NCI-H345 (cell line): ENCODE measurements at regions not wholly inside any gene's neighbourhood (a gene's known extent, or its start where the extent isn't known, plus 50 kb on each side); places are given as distances from the start of the nearest gene placed in this dataset.
A peak's percentile ranks its signal among the peaks of the same experiment; 100 is the strongest.

Experiments
- DNase-seq: peaks from one replicate; lab custom pipeline; 2025; lab: John Stamatoyannopoulos, UW

DNA sequence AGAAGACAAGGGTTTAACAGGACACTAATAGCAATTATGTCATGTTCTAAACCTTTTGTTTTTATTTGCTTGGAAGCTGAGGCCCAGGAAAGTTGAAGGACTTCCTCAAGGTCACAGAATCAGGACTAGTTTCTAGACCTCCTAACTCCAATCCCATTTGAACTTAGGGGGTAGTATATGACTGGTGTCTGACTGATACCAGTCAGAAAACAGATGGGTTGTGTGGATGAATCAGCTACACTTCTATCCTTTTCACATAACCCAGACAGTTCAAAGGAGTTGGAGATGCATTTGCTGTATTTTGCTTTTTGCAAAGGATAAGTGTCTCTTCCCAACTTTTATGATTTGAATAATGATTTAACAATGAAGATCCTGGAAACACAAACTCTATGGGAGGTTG is 322.5 kb downstream of the HLX start:
- DNase-seq: no peak

DNA sequence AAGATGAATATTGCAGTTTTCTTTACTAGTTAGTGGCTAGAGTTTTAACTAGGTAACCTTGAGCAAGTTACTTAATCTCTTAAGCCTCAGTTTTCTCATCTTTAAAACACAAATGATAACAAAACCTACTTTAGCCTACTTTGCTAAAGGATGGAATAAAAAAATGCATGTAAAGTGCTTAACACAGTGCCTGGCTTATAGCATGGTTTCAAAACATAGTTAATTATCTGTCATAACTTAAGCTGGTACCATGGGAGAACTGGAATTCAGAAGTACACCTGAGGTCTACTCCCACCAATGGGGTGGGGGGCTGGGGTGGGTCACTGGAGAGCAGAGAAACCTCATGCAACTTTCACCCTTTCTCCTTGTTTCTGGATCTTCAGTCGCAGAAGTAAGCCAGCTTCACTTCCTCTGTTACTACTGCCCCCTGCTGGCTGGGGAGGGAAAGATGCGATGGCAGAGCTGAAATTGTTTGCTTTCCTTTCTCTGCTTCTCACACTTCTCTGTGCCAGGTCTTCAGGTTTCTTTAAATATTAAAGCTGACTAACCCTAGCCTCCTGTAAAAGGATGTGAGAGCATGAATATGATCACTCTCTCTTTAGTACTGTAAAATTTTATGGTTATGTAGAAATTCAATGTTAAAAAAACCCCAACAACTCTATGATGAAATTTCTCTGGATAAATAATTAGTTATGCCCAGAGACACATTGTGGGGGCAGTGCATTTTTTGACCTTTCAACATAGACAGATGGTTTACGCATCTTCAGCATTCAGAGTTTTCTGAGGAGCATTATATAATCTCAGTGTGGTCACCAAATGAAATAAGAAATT is 324.2 kb downstream of the HLX start:
- peak; percentile 68 for DNase-seq

DNA sequence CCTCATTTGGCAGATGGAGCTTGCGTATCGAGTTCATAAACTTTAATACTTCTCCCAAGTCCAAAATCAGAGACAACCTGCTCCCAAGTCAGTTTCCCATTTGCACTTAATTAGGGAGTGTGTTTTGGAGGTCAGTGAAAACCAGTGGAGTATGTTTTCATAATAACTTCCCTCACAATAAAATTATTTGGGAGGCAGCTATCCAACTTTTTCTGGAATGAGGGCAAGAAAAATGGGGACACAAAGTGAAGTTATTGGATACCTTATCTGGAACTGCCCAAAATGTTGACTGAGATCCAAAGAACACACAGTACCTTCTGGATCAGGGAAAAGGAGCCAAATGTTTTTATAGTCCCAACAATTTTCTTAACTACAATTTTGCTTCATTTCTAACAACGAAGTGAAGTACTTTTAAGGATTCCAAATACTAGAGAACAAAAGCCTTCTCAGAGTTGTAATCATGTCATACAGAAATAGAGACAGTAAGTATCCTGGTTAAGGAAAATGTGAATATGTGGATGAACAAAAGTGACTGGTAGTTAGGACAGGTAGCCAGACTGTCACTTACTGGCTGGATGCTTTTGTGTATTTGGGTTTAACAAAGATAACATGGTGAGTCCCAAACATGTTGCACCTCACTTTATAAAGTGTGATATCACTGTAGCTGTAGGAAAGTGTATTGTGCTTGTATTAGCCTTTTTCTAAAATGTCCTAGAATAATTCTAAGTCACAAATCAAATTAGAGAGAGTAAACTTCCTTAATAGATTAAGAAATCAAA is 325.0 kb downstream of the HLX start:
- DNase-seq: no peak

DNA sequence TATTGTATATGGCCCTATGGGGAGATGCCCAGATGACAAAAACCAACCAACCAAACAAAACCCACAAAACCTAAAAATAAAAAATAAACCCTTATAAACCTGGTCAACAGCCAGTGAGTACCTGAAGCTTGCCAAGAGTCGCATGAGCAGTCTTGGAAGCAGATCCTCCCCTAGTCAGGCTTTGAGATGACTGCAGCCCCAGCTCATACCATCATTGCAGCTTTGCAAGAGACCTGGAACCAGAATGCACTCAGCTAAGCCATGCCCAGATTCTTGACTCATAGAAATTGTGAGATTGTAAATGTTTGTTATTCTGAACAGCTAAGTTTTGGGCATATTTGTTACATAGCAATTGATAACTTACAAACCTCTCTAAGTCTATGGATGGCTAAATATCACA is 326.8 kb downstream of the HLX start:
- no peak for DNase-seq

DNA sequence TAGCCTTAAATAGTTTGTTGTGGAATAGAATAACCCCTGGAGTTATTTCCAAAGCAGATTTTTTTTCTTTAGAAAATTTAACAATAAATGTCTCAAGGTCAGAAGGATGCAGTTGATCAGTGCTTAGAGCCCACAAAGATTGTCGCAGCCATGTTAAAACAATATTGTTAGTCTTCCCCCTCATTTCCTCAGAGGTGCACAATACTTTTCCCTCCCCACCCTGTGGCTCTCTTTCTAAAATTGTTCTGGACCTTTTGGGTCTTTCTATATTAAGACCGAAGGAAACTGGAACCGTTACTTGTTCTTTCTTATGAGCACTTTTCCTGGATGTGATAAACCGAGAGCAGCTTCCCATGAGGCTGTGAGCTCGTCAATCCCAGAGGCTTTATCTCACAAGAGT is 333.7 kb downstream of the HLX start:
- DNase-seq: no peak

DNA sequence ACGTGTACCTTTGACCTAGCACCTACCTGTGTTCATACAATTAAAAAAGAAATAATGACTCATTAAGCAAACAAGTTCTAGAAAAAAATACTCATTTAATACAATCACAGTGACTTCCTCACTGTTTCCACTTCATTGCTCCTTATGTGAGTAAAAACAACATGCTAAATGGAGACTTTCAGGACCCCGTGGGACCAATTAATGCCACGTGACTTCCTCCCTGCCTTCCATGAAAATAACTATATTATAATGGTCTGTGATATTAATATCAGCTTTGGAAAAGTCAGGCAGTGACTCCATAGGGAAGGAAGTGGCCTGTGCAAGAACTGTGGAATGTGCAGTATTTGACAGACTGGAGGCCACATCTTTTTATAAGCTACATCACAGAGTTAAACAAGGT is 337.8 kb downstream of the HLX start:
- DNase-seq: no peak

DNA sequence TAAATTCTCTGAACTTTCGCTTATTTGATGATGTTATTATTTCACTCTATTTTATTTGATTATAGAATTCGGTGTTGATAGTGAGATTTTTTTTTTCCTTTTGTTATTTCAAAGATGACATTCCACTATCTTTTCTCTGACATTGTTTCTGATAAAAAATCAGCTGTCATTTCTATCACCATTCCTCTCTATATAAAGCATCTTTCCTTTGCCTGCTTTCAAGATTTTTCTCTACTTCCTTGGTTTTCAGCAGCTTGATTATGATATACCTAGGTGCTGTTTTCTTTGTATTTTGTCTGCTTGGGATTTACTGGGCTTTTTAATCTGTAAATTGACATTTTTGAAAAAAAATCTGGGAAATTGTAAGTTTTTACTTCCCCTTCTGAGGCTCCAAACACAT is 344.0 kb downstream of the HLX start:
- DNase-seq: no peak

DNA sequence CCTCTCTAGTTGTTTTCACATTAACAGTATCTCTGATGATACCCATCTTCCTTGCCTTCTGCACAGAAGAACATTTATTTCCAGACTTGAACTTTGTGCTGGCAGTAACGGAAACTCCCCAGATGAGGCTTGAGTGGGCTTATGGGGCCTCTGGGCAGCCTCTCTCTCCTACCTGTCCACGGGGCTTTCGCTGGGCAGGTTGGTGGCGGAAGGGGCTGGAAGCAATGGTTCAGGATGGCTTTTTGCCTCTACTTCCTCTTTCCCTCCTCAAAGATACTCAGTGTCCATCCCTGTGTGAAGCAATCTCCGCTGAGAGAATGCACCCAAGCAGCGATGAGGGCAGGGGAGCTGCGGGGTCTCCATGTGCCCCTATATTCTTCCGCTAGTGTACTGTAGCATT is 348.2 kb downstream of the HLX start:
- no peak for DNase-seq

DNA sequence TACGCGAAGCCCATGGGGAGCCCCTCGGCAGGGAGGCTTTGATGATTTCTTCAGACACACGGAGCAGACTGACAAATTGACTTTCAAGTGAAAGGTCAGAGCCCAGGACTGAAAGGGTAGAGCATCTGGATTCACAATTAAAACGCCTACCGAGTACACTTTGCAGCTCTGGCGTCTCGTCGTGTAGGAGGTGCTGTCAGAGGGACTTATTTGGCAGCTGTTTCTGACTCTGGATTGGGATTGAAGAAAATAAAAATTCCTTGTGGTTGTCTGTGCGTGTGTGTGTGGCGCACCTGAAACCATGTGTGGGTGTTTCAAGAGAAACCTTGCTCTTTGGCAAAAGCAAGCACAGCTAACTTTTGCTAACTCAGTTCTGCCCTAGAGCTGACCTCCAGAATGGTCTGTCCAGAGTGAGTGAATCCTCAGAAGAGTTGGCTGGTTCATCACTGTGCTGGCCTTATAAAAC is 348.7 kb downstream of the HLX start:
- peak; percentile 17 for DNase-seq

DNA sequence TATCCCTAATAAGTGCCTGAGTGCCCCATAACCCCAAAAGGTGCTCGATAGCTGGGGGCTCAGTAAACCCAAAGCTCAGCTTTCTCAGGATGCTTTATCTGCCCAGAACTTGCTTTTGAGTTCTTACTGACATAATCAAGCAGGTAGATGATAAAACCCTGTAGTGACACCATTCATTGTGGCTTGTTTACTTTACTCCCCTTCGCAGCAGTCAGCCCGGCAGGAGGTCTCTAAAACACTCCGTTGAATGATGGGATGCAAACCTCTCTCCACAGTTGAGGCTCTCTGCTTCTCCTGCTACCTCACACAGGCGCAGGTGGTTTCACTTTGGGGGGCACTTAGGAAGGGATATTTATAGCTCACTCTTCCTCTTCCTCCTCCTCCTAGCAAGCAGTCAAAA is 349.4 kb downstream of the HLX start:
- peak; percentile 94 for DNase-seq

DNA sequence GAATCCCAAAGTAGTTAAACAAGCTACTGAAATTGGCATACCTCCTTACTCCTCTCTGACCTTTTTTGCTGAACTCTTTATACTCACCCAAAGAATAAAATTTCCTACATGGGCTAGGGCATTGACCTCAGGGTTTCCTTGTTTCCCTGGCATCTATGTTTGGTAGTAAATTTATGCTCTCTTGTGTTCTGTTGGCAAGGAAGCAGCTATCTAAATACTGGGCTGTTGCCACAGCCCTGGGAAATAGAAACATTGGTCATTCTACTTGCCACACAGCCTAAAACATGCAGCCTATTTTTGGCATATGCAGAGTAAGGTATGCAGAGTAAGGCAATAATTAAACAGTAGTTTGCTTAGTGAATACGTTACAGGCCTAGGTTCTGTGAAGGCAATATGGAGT is 351.4 kb downstream of the HLX start:
- peak; percentile 43 for DNase-seq

DNA sequence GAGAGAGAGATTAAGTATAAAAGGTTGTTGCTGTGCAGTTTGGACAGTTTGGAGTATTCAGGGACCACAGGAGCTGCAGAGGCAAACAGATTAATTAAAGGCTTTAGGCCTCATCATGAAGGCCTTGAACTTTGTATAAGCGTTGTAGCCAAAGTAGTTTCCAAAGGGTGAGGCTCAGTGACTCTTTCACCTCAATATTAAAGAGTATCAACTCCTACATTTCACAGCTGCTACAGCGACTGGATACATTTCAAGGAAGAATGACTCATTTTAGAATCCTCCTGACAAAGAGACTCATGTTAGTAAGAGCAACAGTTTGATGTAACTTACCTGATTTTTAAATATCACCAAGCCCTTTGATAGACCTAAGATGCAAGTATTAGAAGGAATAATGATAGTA is 355.5 kb downstream of the HLX start:
- DNase-seq: no peak

DNA sequence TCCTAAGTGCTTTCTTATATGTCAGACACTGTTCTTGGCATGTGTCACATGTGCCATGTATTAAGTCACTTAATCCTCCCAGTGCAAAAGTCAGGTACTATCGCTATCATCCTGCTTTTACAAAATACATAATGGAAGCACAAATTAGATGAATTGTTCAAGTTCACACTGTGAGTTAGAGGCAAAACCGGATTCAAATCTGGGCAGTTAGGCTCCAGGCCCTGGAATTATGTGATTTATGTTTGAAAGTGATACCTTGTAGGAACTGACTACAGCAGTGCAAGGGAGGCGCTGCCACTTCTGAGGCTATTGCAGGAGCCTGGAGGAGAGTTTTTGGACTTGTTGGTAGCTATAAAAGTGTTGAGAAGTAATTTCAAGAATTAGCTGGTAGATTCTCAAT is 358.3 kb downstream of the HLX start:
- DNase-seq: no peak

DNA sequence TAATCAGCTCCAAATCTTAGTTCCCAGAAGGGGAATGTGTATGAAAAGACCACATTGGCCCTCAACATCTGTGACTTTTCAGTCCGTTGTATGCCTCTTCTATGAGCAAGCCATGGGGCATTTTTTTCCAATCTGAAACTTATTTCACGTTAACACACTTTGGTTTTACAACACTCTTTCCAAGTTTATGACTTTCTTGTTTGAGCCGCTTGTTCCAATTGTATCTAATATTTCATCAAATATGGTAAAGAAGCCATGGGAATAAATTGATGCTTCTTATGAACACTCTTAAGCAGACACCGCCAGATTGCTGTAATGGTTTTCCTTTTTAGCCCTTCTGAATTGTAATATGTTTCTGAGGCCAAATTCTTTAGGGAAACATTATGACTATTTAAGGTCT is 359.9 kb downstream of the HLX start:
- no peak for DNase-seq

DNA sequence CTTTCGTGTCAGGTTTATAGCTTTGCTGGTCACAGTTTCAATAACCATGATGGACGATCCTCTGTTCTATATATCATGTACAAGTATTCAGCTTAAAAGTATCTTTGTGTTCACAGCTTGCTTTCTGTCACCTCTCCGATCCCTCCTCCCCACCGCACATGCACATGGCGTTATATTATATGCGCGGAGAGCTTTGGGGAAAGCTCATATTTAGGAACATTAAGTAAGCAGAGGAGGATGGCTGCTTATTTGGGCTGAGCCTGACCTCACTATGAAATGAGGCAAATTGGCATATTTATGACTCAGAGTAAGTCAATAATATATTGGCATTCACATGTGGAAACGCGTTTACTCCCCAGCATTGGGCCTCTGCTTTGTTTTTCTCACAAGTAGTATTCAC is 360.5 kb downstream of the HLX start:
- no peak for DNase-seq

DNA sequence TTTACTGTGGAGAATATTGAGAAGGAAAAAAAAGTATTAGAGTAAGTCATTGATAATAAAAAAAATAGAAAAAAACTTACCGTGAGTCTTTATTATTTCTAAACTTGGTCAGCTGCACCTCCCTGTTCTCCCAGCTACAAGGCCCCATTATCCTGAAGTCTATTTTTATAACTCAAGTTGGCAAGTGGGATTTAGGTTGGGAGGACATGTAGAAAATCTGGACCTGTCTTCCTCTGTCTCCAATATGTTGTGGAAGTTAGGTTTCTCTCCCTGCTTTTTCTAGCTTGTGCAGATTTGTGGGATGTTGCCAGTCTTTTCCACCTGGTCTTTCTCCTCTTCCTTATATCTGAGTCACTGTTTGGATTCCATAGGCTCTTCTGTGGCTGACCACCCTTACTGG is 361.4 kb downstream of the HLX start:
- DNase-seq: no peak

DNA sequence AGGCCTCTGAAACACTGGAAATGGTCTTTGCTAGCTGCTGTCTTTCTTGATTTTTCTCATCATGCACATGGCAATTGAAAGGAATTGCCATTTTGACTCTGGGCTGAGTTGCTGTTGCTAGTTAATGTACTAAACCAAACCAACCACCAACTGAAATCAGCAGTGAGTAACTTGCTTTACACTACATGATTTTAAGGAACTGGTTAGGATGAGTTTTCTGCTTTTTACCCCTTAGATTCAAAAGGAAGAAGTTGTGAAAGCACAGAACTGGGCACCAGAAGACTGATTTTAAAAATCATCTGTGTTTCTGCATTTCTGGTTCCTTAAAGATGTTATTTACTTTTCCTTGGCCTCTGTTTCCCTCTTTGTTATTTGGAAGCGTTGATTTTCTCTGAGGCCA is 361.9 kb downstream of the HLX start:
- no peak for DNase-seq

DNA sequence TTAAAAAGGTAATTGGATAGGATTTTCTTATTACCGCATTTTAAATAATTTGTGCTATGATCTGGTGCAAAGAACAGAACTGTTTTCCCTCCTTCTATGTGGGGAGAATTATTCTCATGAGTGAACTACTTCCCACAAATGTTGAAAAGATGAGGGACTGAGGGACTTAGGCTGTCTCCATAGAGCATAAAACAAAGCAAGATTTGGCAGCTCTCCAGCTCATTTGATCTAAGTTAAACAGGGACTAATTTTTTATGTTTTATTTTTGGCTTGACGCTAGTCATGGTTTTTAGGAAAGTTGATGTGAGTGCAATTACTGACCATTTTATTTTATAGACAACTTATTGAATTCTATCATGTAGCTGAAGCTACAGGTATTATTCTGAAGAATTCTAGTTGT is 362.3 kb downstream of the HLX start:
- peak; percentile 32 for DNase-seq

DNA sequence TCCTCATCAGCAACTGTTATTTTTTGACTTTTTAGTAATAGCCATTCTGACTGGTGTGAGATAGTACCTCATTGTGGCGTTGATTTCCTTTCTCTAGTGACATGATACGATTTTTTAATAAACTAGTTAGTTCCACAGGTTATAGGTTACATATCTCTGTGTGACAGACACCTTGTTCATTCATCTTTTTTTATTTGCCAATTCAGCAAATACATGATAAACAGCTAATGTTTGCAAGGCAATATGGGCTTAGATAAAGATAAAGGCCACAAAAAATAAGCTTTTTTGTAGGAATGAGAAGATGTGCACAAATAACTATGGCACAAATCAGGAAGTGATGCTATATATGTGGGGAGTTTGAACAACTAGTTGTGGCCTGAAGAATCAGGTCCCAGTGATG is 366.8 kb downstream of the HLX start:
- DNase-seq: no peak

DNA sequence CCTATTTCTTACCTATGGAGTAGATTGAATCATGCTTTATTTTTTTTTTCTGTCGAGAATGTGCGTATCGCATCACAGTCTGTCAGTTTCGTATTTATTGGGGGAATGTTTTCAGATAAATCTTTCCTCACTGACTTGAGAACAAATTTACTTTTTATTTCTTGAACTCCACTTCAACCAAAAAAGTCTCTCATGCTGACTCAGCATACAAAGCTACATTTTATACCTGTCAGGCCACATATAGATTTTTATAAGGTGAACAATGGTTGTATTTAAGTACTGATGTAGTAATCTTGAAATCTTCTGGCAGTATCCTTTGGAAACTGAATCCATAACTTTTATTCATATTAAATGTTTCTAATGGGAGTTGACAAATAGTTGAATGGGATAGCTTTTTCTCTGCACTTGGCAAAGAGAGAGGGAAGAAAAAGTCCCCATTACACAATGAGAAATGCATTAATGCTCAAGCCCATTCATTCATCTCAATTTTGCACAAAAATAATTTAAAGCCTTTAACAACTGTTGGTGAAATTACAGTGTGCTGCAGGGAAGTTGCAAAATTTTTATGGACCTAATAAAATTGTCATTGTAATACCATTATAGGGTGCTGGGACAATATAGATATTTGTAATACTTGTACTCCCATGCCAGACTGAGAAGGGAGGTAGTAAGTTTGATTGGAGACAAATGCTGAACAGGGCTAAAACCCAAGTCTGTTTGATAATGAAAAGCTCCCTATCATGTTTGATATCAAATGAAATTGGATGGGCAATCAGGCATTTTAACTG is 367.6 kb downstream of the HLX start:
- DNase-seq: no peak

DNA sequence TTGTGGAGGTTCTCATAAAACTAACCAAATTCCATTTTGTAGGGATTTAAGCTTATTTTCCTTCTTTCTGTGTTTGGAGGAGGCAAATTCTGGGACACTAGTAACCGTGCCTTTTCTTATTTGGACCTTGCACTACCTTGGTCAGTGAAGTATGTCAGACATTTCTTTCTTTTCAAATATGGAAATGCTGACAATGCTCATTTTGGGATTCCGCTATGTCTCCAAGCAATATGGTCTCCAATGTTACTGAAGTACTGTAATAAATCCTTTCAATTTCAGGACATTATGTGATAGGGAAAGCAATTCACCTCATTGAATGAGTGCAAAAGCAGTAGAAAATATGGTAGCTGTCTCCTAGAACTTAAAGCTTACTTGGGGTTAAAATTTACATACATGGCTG is 372.3 kb downstream of the HLX start:
- DNase-seq: no peak

DNA sequence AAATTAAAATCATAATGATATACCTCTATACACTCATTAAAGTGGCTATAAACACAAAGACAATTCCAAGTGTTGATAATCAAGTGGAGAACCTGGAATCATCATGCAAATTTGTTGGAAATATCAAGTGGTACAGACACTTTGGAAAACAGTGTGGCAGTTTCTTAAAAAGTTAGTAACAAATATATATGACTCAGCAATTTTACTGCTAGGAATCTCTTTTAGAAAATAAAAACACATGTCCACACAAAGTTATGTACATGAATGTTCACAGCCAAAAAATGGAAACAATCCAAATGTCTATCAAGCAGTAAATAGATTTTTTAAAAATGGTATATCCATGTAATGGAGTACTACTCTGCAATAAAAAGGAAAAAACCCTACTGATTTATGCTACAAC is 375.6 kb downstream of the HLX start:
- DNase-seq: no peak

DNA sequence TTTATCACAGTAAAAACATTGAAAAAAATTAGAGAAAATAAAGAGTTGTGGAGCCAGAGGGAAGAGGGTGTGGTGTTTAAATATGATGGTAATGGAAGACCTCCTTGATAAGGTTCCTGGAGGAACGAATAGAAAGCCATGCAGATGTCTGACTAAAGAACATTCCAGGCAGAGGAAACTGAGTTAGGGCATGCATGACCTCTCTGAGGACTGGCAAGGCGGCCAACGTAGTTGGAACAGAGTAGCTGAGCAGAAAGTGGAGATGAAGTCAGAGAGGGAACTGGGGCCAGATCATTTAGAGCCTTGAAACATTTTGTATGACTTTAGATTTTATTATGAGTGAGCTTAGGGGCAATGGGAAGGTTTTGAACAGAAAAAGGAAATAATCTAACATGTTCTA is 377.5 kb downstream of the HLX start:
- no peak for DNase-seq
